Kidney (tissue), 13 donors: ENCODE measurements at regions not wholly inside any gene's neighbourhood (a gene's known extent, or its start where the extent isn't known, plus 50 kb on each side); places are given as distances from the start of the nearest gene placed in this dataset.

Experiments used
- DNase-seq, 5 donors: peaks; one replicate each; pipeline ENCODE4 v3.0.0-alpha.2; 2013 to 2020
- FAIRE-seq: peaks from 2 replicates; lab custom pipeline; 2012; peaks lifted over from hg19 to GRCh38; lab: Jason Lieb, UNC
- H3K27ac ChIP-seq, 2 donors: one replicate each; pipeline ENCODE4 v1.7.0; 2013; ENCODE audit warnings: low read depth in 2 of 2, low read length in 2 of 2, inconsistent platforms in 1 of 2
- H3K27me3 ChIP-seq: one replicate; pipeline ENCODE4 v1.7.1; 2013; ENCODE audit warnings: low read length, inconsistent platforms; ENCODE audit not compliant: control insufficient read depth, insufficient read depth
- H3K36me3 ChIP-seq, 3 donors: one replicate each; pipeline versions ENCODE4 v1.7.0 to v1.7.1; 2013; ENCODE audit warnings: low read length in 3 of 3, control low read depth in 1 of 3, inconsistent platforms in 1 of 3; ENCODE audit not compliant: insufficient read depth in 3 of 3, control insufficient read depth in 2 of 3
- H3K4me1 ChIP-seq, 3 donors: one replicate each; pipeline versions ENCODE4 v1.7.0 to v1.7.1; 2013; ENCODE audit warnings: low read length in 3 of 3, inconsistent platforms in 1 of 3, low read depth in 1 of 3; ENCODE audit not compliant: control insufficient read depth in 2 of 3, insufficient read depth in 2 of 3
- H3K4me3 ChIP-seq, 3 donors: one replicate each; pipeline versions ENCODE4 v1.7.0 to v1.8.1; 2013; ENCODE audit warnings: low read length in 3 of 3, control low read depth in 1 of 3, inconsistent platforms in 1 of 3
- H3K9ac ChIP-seq, 3 donors: one replicate each; pipeline versions ENCODE4 v1.7.0 to v1.7.1; 2013; ENCODE audit warnings: low read length in 3 of 3, control low read depth in 1 of 3, inconsistent platforms in 1 of 3
- H3K9me3 ChIP-seq, 3 donors: one replicate each; pipeline versions ENCODE4 v1.7.0 to v1.7.1; 2013; ENCODE audit warnings: low read length in 3 of 3, control low read depth in 1 of 3, inconsistent platforms in 1 of 3; ENCODE audit not compliant: control insufficient read depth in 2 of 3, insufficient read depth in 1 of 3
- CTCF ChIP-seq: IDR thresholded peaks from 3 replicates; pipeline ENCODE4 v1.5.1; 2012; ENCODE audit warnings: mild to moderate bottlenecking, moderate library complexity, borderline replicate concordance; ENCODE audit not compliant: insufficient read depth; ENCODE audit errors: extremely low read depth
- intact Hi-C: fragments of 100-400 bp; cut with DNase I; formaldehyde crosslinking; loops from one replicate; pipeline ENCODE4 v1.11.1; 2022
- donor health status: control.
- donor health status: control.
- donor health status: control.
- donor health status: control.
- donor health status: control.
- donor health status: DM: yes; HTN: yes; CAD: no.
- donor health status: Normal renal cell carcinoma (clear cell type).

GRCh38 chr10:27599546-27599945 is 95.4 kb downstream of the RAB18 start:
- H3K4me3 ChIP-seq, result no peak overlapping the region
- no peak for TF ChIP-seq CTCF
- H3K9me3 ChIP-seq, result no peaks in the 10 kb centered on the region
- FAIRE-seq (no peak), DNase-seq (no peak)
- no peak overlapping the region for H3K9ac ChIP-seq
- H3K27ac ChIP-seq, result no peak overlapping the region
- no peaks in the 10 kb centered on the region for H3K27me3 ChIP-seq
- H3K36me3 ChIP-seq, result no peaks in the 10 kb centered on the region
- intact Hi-C loops, result no loop called here
- H3K4me1 ChIP-seq, result no peaks in the 10 kb centered on the region

- no peaks in the 10 kb centered on the region for H3K9me3 ChIP-seq
- H3K27me3 ChIP-seq, result no peaks in the 10 kb centered on the region
- no peak overlapping the region for H3K4me3 ChIP-seq
- peak in 2 of 5 donors; percentile 38 to 39 for DNase-seq
- intact Hi-C loops, result no loop called here
- TF ChIP-seq CTCF, result no peak
- H3K27ac ChIP-seq, result no peak overlapping the region
- H3K4me1 ChIP-seq, result no peaks in the 10 kb centered on the region
- H3K9ac ChIP-seq, result no peak overlapping the region
- H3K36me3 ChIP-seq, result no peaks in the 10 kb centered on the region
- no peak for FAIRE-seq
These were observed 96.8 kb downstream of the RAB18 start for GRCh38 chr10:27600930-27601329.

GRCh38 chr10:27601503-27601902 is 97.4 kb downstream of the RAB18 start:
- DNase-seq, result no peak
- Histone ChIP-seq H3K36me3 (no peaks in the 10 kb centered on the region), H3K27me3 (no peaks in the 10 kb centered on the region), H3K9ac (no peak overlapping the region), H3K27ac (no peak overlapping the region), H3K4me1 (no peaks in the 10 kb centered on the region), H3K4me3 (no peak overlapping the region), H3K9me3 (no peaks in the 10 kb centered on the region)
- intact Hi-C loops, result no loop called here
- FAIRE-seq, result no peak
- no peak for TF ChIP-seq CTCF

GRCh38 chr10:27601946-27602538 is 97.9 kb downstream of the RAB18 start:
- Histone ChIP-seq H3K4me1 (no peaks in the 10 kb centered on the region), H3K27ac (no peak overlapping the region), H3K4me3 (no peak overlapping the region), H3K9ac (no peak overlapping the region), H3K9me3 (no peaks in the 10 kb centered on the region), H3K36me3 (no peaks in the 10 kb centered on the region), H3K27me3 (no peaks in the 10 kb centered on the region)
- intact Hi-C loops, result no loop called here
- FAIRE-seq (no peak), DNase-seq (no peak)
- TF ChIP-seq CTCF, result no peak
